ENCODE measurements at regions not wholly inside any gene's neighbourhood (a gene's known extent, or its start where the extent isn't known, plus 50 kb on each side); places are given as distances from the start of the nearest gene placed in this dataset.
"Not testable (repeated sequence)": the region's sequence is repeated elsewhere in the genome, so short reads cannot be mapped to it uniquely, and the experiment has no call there.

DNA sequence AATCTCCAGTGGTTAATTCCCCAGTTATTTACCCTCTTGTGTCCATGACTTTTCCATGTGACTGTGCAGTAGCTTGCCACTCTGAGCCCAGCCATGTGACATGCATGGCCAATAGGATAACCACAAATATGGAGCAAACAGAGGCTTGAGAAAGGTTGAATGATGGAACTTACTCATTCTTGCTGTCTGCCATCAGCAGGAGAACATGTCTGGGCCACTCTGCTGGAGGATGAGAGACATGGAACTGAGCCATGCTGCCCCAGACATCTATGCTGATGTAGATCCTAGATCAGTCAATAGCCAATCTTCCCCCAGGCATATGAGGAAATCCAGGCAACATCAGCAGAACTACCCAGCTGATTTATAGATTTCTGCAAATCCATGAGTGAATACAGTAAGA lies 992.3 kb upstream of the FANCL start:
- TF ChIP-seq, protein P1, sequence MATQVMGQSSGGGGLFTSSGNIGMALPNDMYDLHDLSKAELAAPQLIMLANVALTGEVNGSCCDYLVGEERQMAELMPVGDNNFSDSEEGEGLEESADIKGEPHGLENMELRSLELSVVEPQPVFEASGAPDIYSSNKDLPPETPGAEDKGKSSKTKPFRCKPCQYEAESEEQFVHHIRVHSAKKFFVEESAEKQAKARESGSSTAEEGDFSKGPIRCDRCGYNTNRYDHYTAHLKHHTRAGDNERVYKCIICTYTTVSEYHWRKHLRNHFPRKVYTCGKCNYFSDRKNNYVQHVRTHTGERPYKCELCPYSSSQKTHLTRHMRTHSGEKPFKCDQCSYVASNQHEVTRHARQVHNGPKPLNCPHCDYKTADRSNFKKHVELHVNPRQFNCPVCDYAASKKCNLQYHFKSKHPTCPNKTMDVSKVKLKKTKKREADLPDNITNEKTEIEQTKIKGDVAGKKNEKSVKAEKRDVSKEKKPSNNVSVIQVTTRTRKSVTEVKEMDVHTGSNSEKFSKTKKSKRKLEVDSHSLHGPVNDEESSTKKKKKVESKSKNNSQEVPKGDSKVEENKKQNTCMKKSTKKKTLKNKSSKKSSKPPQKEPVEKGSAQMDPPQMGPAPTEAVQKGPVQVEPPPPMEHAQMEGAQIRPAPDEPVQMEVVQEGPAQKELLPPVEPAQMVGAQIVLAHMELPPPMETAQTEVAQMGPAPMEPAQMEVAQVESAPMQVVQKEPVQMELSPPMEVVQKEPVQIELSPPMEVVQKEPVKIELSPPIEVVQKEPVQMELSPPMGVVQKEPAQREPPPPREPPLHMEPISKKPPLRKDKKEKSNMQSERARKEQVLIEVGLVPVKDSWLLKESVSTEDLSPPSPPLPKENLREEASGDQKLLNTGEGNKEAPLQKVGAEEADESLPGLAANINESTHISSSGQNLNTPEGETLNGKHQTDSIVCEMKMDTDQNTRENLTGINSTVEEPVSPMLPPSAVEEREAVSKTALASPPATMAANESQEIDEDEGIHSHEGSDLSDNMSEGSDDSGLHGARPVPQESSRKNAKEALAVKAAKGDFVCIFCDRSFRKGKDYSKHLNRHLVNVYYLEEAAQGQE (IDR thresholded peaks at IDR 0.05; ENCODE audit: insufficient replicate concordance, low read depth), result no peak
- no peak for TF ChIP-seq GABPA (IDR thresholded peaks at IDR 0.05; ENCODE audit: low read depth)
- TF ChIP-seq, protein P2, sequence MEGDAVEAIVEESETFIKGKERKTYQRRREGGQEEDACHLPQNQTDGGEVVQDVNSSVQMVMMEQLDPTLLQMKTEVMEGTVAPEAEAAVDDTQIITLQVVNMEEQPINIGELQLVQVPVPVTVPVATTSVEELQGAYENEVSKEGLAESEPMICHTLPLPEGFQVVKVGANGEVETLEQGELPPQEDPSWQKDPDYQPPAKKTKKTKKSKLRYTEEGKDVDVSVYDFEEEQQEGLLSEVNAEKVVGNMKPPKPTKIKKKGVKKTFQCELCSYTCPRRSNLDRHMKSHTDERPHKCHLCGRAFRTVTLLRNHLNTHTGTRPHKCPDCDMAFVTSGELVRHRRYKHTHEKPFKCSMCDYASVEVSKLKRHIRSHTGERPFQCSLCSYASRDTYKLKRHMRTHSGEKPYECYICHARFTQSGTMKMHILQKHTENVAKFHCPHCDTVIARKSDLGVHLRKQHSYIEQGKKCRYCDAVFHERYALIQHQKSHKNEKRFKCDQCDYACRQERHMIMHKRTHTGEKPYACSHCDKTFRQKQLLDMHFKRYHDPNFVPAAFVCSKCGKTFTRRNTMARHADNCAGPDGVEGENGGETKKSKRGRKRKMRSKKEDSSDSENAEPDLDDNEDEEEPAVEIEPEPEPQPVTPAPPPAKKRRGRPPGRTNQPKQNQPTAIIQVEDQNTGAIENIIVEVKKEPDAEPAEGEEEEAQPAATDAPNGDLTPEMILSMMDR (IDR thresholded peaks at IDR 0.05; ENCODE audit: insufficient read depth, low read length), result no peak
- no peak for TF ChIP-seq POLR2AphosphoS5 (IDR thresholded peaks at IDR 0.05; ENCODE audit: low read depth)
- TF ChIP-seq SPI1 (IDR thresholded peaks at IDR 0.05; ENCODE audit: borderline replicate concordance, low read depth), result no peak
- H3K4me3 ChIP-seq (replicated peaks; ENCODE audit: insufficient read depth, low read length), result no peak overlapping the region
- H3K27me3 ChIP-seq (ENCODE audit: insufficient read depth, poor library complexity, severe bottlenecking), result no peaks in the 10 kb centered on the region
- DNase-seq (ENCODE audit: low read depth in 1 of 2, low spot score in 1 of 2), result no peak
- H3K27ac ChIP-seq (replicated peaks), result no peak overlapping the region

DNA sequence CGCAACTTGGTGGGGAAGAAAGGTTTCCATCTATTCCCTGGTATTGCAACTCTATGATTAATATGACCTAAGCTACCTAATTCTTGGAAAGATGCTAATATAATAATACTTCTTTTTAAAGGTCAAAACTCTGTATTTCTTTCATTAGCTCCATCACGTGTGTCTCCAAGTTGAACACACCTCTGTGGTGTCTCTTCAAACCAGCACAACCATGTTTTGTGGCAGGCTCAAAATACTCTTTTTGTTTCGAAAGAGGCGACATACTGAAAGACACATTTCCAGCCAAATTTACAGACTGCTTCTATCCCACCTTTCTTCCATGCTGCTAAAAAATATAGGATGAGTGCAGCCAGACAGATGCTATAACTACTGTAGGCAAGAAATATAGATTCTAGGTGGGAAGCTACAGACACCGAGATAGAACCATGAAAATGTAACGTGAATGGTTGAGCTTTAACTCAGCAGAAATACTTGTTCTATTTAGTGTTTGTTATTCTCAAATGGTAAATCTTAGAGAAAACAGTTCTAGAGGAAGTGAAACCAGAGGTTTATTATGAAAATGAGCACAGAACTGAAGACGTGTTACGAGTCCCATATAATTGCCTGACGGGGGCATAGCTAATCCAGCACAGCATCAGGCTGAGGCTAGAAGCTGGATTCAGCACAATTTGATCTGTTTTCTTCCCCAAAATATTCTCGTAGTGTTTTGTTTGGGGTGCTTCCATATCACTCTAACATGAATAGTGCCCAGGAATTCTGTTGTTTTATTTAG lies 991.5 kb upstream of the FANCL start:
- no peak overlapping the region for H3K4me3 ChIP-seq (replicated peaks; ENCODE audit: insufficient read depth, low read length)
- no peak overlapping the region for H3K27ac ChIP-seq (replicated peaks)
- TF ChIP-seq, protein P2 (IDR thresholded peaks at IDR 0.05; ENCODE audit: insufficient read depth, low read length), result no peak
- TF ChIP-seq SPI1 (IDR thresholded peaks at IDR 0.05; ENCODE audit: borderline replicate concordance, low read depth), result no peak
- TF ChIP-seq, protein P1 (IDR thresholded peaks at IDR 0.05; ENCODE audit: insufficient replicate concordance, low read depth), result no peak
- TF ChIP-seq GABPA (IDR thresholded peaks at IDR 0.05; ENCODE audit: low read depth), result no peak
- no peak for TF ChIP-seq POLR2AphosphoS5 (IDR thresholded peaks at IDR 0.05; ENCODE audit: low read depth)
- no peaks in the 10 kb centered on the region for H3K27me3 ChIP-seq (ENCODE audit: insufficient read depth, poor library complexity, severe bottlenecking)
- DNase-seq (ENCODE audit: low read depth in 1 of 2, low spot score in 1 of 2), result no peak

DNA sequence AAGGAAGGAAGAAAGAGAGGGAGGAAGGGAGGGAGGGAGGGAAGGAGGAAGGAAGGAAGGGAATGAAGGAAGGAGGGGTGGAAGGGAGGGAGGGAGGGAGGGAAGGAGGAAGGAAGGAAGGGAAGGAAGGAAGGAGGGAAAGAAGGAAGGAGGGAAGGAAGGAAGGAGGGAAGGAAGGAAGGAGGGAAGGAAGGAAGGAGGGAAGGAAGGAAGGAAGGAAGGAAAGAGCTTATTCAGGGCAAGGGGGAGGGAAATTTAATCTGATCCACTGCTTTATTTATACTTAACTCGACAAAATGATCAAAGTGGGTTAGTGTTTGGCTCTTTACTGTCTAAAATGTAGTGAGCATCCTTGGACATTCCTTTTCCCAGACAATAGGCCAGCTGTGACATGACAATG lies 985.2 kb upstream of the FANCL start:
- H3K27me3 ChIP-seq (ENCODE audit: insufficient read depth, poor library complexity, severe bottlenecking); H3K4me3 ChIP-seq (replicated peaks; ENCODE audit: insufficient read depth, low read length); H3K27ac ChIP-seq (replicated peaks); DNase-seq (ENCODE audit: low read depth in 1 of 2, low spot score in 1 of 2): not testable (repeated sequence)

DNA sequence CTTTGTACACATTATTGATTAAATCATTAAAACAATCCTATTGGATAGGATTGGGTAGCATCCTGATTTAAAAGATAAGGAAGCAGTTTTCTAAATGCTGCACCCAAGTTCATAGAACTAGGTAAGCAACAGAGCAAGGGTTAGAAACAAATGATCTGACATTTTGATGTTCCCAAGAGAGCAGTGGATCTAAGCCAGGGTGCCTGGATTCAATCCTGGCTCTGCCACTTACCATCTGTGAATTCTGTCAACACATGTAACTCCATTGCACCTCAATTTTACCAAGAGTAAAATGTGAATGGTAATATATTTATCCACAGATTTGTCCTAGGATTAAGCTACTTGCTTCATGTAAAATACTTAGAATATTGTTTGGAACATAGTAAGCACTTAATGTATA lies 982.6 kb upstream of the FANCL start:
- H3K27me3 ChIP-seq (ENCODE audit: insufficient read depth, poor library complexity, severe bottlenecking), result no peaks in the 10 kb centered on the region
- DNase-seq (ENCODE audit: low read depth in 1 of 2, low spot score in 1 of 2), result no peak
- H3K4me3 ChIP-seq (replicated peaks; ENCODE audit: insufficient read depth, low read length), result no peak overlapping the region
- H3K27ac ChIP-seq (replicated peaks), result no peak overlapping the region
- no peak for TF ChIP-seq SPI1 (IDR thresholded peaks at IDR 0.05; ENCODE audit: borderline replicate concordance, low read depth)
- TF ChIP-seq, protein P1 (IDR thresholded peaks at IDR 0.05; ENCODE audit: insufficient replicate concordance, low read depth), result no peak
- TF ChIP-seq POLR2AphosphoS5 (IDR thresholded peaks at IDR 0.05; ENCODE audit: low read depth), result no peak
- TF ChIP-seq, protein P2 (IDR thresholded peaks at IDR 0.05; ENCODE audit: insufficient read depth, low read length), result no peak
- TF ChIP-seq GABPA (IDR thresholded peaks at IDR 0.05; ENCODE audit: low read depth), result no peak

All from HL-60 (cell line).